ENCODE measurements at regions not wholly inside any gene's neighbourhood (a gene's known extent, or its start where the extent isn't known, plus 50 kb on each side); places are given as distances from the start of the nearest gene placed in this dataset.

- DNase-seq: no peak
Measured at GRCh38 chr2:12177455-12178288, 431.2 kb downstream of the LPIN1 start.

- DNase-seq: no peak
Measured at GRCh38 chr2:12178289-12179080, 432.1 kb downstream of the LPIN1 start.

- no peak for DNase-seq
Measured at GRCh38 chr2:12180031-12180430, 433.6 kb downstream of the LPIN1 start.

- DNase-seq: no peak
Measured at GRCh38 chr2:12183032-12183645, 436.7 kb downstream of the LPIN1 start.

- DNase-seq: no peak
Measured at GRCh38 chr2:12192762-12193161, 446.3 kb downstream of the LPIN1 start.

GRCh38 chr2:12194968-12195367 lies 448.5 kb downstream of the LPIN1 start:
- DNase-seq: no peak

- DNase-seq: no peak
Measured at GRCh38 chr2:12196495-12196894, 450.1 kb downstream of the LPIN1 start.

- no peak for DNase-seq
Measured at GRCh38 chr2:12197133-12197532, 450.7 kb downstream of the LPIN1 start.

- no peak for DNase-seq
Measured at GRCh38 chr2:12199491-12200211, 453.2 kb downstream of the LPIN1 start.

GRCh38 chr2:12201369-12201768 lies 454.9 kb downstream of the LPIN1 start:
- no peak for DNase-seq

GRCh38 chr2:12202313-12203075 lies 456.1 kb downstream of the LPIN1 start:
- no peak for DNase-seq

- no peak for DNase-seq
Measured at GRCh38 chr2:12203528-12203927, 457.1 kb downstream of the LPIN1 start.

- no peak for DNase-seq
Measured at GRCh38 chr2:12205086-12205485, 458.7 kb downstream of the LPIN1 start.

GRCh38 chr2:12207491-12207890 lies 461.1 kb downstream of the LPIN1 start:
- no peak for DNase-seq

GRCh38 chr2:12210016-12210933 lies 463.8 kb downstream of the LPIN1 start:
- no peak for DNase-seq

- DNase-seq: no peak
Measured at GRCh38 chr2:12211326-12212175, 465.1 kb downstream of the LPIN1 start.

GRCh38 chr2:12212841-12213597 lies 466.6 kb downstream of the LPIN1 start:
- DNase-seq: no peak

GRCh38 chr2:12217175-12217574 lies 470.7 kb downstream of the LPIN1 start:
- no peak for DNase-seq

GRCh38 chr2:12219761-12220160 lies 473.3 kb downstream of the LPIN1 start:
- DNase-seq: no peak

All from activated CD4-positive, alpha-beta T cell treated with anti-CD3 and anti-CD28 coated beads for 48 hours (primary cell).